ENCODE measurements at regions not wholly inside any gene's neighbourhood (a gene's known extent, or its start where the extent isn't known, plus 50 kb on each side); places are given as distances from the start of the nearest gene placed in this dataset.

GRCh38 chr4:183013730-183014002 lies 85.4 kb upstream of the WWC2 start:
- Histone ChIP-seq H3K27me3 (peaks cover 24% of the 10 kb centered on the region), H4K20me1 (ENCODE audit: insufficient read depth, poor library complexity, severe bottlenecking) (no peaks in the 10 kb centered on the region), H3K4me1 (ENCODE audit: insufficient read depth) (no peaks in the 10 kb centered on the region), H3K79me2 (no peaks in the 10 kb centered on the region), H3K27ac (no peak overlapping the region), H3K9me3 (ENCODE audit: low read depth) (no peaks in the 10 kb centered on the region), H3K4me3 (no peak overlapping the region), H3K4me2 (peak overlapping the region; percentile 29), H3K9me2 (replicated peaks; ENCODE audit: insufficient read depth) (no peaks in the 10 kb centered on the region), H2AFZ (no peak overlapping the region), H3K36me3 (replicated peaks; ENCODE audit: insufficient read depth, low read depth) (no peaks in the 10 kb centered on the region)
- 75% methylated on average over 10 of the region's 10 CpGs for WGBS (ENCODE audit: low lambda C conversion rate, missing lambda C conversion rate)
- DNase-seq (ENCODE audit: low spot score): no peak
- TF ChIP-seq CTCF (IDR thresholded peaks at IDR 0.05; ENCODE audit: poor library complexity): no peak
- TF ChIP-seq EZH2phosphoT487 (IDR thresholded peaks at IDR 0.05; ENCODE audit: low read depth, severe bottlenecking, unreplicated experiment): no peak
- TF ChIP-seq EZH2 (IDR thresholded peaks at IDR 0.05; ENCODE audit: borderline replicate concordance): no peak

- no peaks in the 10 kb centered on the region for H3K9me3 ChIP-seq (ENCODE audit: low read depth)
- no peak overlapping the region for H2AFZ ChIP-seq
- no peak overlapping the region for H3K4me3 ChIP-seq
- no peaks in the 10 kb centered on the region for H4K20me1 ChIP-seq (ENCODE audit: insufficient read depth, poor library complexity, severe bottlenecking)
- TF ChIP-seq CTCF (IDR thresholded peaks at IDR 0.05; ENCODE audit: poor library complexity): no peak
- no peak for TF ChIP-seq EZH2 (IDR thresholded peaks at IDR 0.05; ENCODE audit: borderline replicate concordance)
- no peak for TF ChIP-seq EZH2phosphoT487 (IDR thresholded peaks at IDR 0.05; ENCODE audit: low read depth, severe bottlenecking, unreplicated experiment)
- no peaks in the 10 kb centered on the region for H3K9me2 ChIP-seq (replicated peaks; ENCODE audit: insufficient read depth)
- no peaks in the 10 kb centered on the region for H3K79me2 ChIP-seq
- no peaks in the 10 kb centered on the region for H3K4me1 ChIP-seq (ENCODE audit: insufficient read depth)
- no peak for DNase-seq (ENCODE audit: low spot score)
- no peaks in the 10 kb centered on the region for H3K36me3 ChIP-seq (replicated peaks; ENCODE audit: insufficient read depth, low read depth)
- peak overlapping the region; percentile 29 for H3K4me2 ChIP-seq
- no peak overlapping the region for H3K27ac ChIP-seq
- WGBS (ENCODE audit: low lambda C conversion rate, missing lambda C conversion rate): 66% methylated on average over 18 of the region's 18 CpGs
- peaks cover 30% of the 10 kb centered on the region for H3K27me3 ChIP-seq
These were observed 86.0 kb upstream of the WWC2 start for GRCh38 chr4:183012879-183013729.

- no peaks in the 10 kb centered on the region for H3K9me2 ChIP-seq (replicated peaks; ENCODE audit: insufficient read depth)
- no peaks in the 10 kb centered on the region for H3K4me1 ChIP-seq (ENCODE audit: insufficient read depth)
- H2AFZ ChIP-seq: no peak overlapping the region
- no peaks in the 10 kb centered on the region for H3K79me2 ChIP-seq
- no peak overlapping the region for H3K4me3 ChIP-seq
- 70% methylated on average over 8 of the region's 8 CpGs for WGBS (ENCODE audit: low lambda C conversion rate, missing lambda C conversion rate)
- no peak overlapping the region for H3K27ac ChIP-seq
- no peaks in the 10 kb centered on the region for H3K9me3 ChIP-seq (ENCODE audit: low read depth)
- H3K4me2 ChIP-seq: no peak overlapping the region
- no peak for TF ChIP-seq CTCF (IDR thresholded peaks at IDR 0.05; ENCODE audit: poor library complexity)
- no peak for TF ChIP-seq EZH2 (IDR thresholded peaks at IDR 0.05; ENCODE audit: borderline replicate concordance)
- no peak for TF ChIP-seq EZH2phosphoT487 (IDR thresholded peaks at IDR 0.05; ENCODE audit: low read depth, severe bottlenecking, unreplicated experiment)
- H3K27me3 ChIP-seq: peaks cover 39% of the 10 kb centered on the region
- H3K36me3 ChIP-seq (replicated peaks; ENCODE audit: insufficient read depth, low read depth): no peaks in the 10 kb centered on the region
- DNase-seq (ENCODE audit: low spot score): no peak
- no peaks in the 10 kb centered on the region for H4K20me1 ChIP-seq (ENCODE audit: insufficient read depth, poor library complexity, severe bottlenecking)
These were observed 87.7 kb upstream of the WWC2 start for GRCh38 chr4:183011213-183011907.
